ENCODE measurements at regions not wholly inside any gene's neighbourhood (a gene's known extent, or its start where the extent isn't known, plus 50 kb on each side); places are given as distances from the start of the nearest gene placed in this dataset.

DNA sequence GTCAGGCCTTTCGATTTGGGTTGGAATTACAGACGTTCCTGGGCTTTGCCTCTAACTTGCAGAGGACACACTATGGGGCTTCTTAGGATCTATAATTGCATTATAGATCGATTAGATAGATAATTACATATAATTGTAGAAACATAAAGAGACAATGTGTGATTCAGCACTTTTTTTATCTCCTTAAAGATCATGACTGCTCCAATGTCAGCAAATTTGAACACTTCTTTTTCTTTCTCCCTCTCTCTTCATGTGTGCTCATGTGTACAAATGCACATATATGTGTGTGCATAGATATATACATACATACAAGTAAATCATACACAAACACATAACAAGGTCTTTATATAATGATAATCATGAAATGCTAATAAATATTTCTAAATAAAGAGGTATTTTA, 1261.2 kb upstream of the SLC39A10 start:
- Histone ChIP-seq H3K18ac (ENCODE audit: extremely low read depth, low read length) (no peak overlapping the region), H3K14ac (ENCODE audit: insufficient read length) (no peak overlapping the region), H3K4me2 (ENCODE audit: insufficient read depth in 1 of 2, low read depth in 2 of 2, low read length in 2 of 2) (no peak overlapping the region), H2BK15ac (ENCODE audit: low read length) (no peak overlapping the region), H3K27me3 (replicated peaks in 1 of 4; ENCODE audit: control insufficient read depth in 3 of 4, extremely low read depth in 1 of 4, insufficient read depth in 3 of 4, low read length in 3 of 4) (no peaks in the 10 kb centered on the region), H2AK5ac (ENCODE audit: low read depth, low read length) (no peak overlapping the region), H3K4me3 (ENCODE audit: extremely low read depth in 1 of 4, insufficient read depth in 2 of 4, low read depth in 3 of 4, low read length in 4 of 4) (no peak overlapping the region), H3K36me3 (ENCODE audit: control insufficient read depth in 2 of 4, insufficient read depth in 4 of 4, low read length in 3 of 4) (no peaks in the 10 kb centered on the region), H2BK20ac (ENCODE audit: low read length) (no peak overlapping the region), H3K4me1 (replicated peaks in 1 of 4; ENCODE audit: control insufficient read depth in 3 of 4, insufficient read depth in 4 of 4, low read length in 3 of 4) (no peaks in the 10 kb centered on the region), H3K23ac (ENCODE audit: insufficient read length) (no peak overlapping the region), H3K4ac (replicated peaks; ENCODE audit: insufficient read length, low read depth, low read length) (no peak overlapping the region), H3K9ac (replicated peaks in 1 of 4; ENCODE audit: extremely low read depth in 1 of 4, low read depth in 3 of 4, low read length in 3 of 4) (no peak overlapping the region), H2BK120ac (replicated peaks; ENCODE audit: low read depth, low read length) (no peak overlapping the region), H4K8ac (ENCODE audit: extremely low read depth, insufficient read depth, low read length) (no peak overlapping the region), H2BK12ac (ENCODE audit: low read depth, low read length) (no peak overlapping the region), H3K79me1 (ENCODE audit: low read depth, low read length) (no peaks in the 10 kb centered on the region), H3K9me3 (ENCODE audit: insufficient read depth in 2 of 2, low read depth in 1 of 2, low read length in 1 of 2) (no peaks in the 10 kb centered on the region), H3K79me2 (ENCODE audit: control insufficient read depth in 1 of 2, insufficient read depth in 2 of 2, low read length in 2 of 2) (no peaks in the 10 kb centered on the region), H2AFZ (ENCODE audit: low read length) (no peak overlapping the region), H3K23me2 (ENCODE audit: low read depth, low read length) (no peaks in the 10 kb centered on the region), H4K20me1 (replicated peaks in 1 of 2; ENCODE audit: control insufficient read depth in 1 of 2, insufficient read depth in 2 of 2, low read length in 2 of 2) (no peaks in the 10 kb centered on the region), H3K56ac (replicated peaks; ENCODE audit: insufficient read length, low read depth, low read length) (no peak overlapping the region), H3K27ac (ENCODE audit: low read depth, low read length) (no peak overlapping the region), H4K91ac (replicated peaks; ENCODE audit: insufficient read length, low read length) (no peak overlapping the region), H2BK5ac (ENCODE audit: low read depth, low read length) (no peak overlapping the region), H4K5ac (ENCODE audit: insufficient read length, low read depth, low read length) (no peak overlapping the region)
- POLR2A ChIA-PET (ENCODE audit: partially characterized antibody): no interaction called here
- no peak for FAIRE-seq
- DNase-seq (ENCODE audit: low read depth in 1 of 2, low spot score in 2 of 2): no peak
- 90% methylated on average over 3 of the region's 3 CpGs; no CpG with 5 or more reads in 1 of the 2 experiments for WGBS, 2 experiments (ENCODE audit: extremely low coverage in 1 of 2, insufficient coverage in 1 of 2, insufficient read length in 1 of 2, insufficient replicate concordance in 2 of 2, low coverage in 1 of 2, low lambda C conversion rate in 2 of 2, missing lambda C conversion rate in 1 of 2)
- CTCF ChIA-PET (ENCODE audit: partially characterized antibody): no interaction called here
- TF ChIP-seq CREB1 (IDR thresholded peaks at IDR 0.05): no peak
- TF ChIP-seq JUN (IDR thresholded peaks at IDR 0.05; ENCODE audit: low read depth, low read length): no peak
- no peak for TF ChIP-seq KDM1A (IDR thresholded peaks at IDR 0.05; ENCODE audit: borderline replicate concordance, low read length)
- no peak for TF ChIP-seq FOSL1 (IDR thresholded peaks at IDR 0.05; ENCODE audit: insufficient read depth, low read depth, low read length)
- no peak for TF ChIP-seq RAD21 (IDR thresholded peaks at IDR 0.05 in 1 of 2, conservative IDR thresholded peaks at IDR 0.05 in 1 of 2; ENCODE audit: low read depth in 2 of 2, low read length in 2 of 2)
- TF ChIP-seq TAF1 (IDR thresholded peaks at IDR 0.05; ENCODE audit: low read depth, low read length): no peak
- no peak for TF ChIP-seq SIRT6 (IDR thresholded peaks at IDR 0.05; ENCODE audit: low read length)
- TF ChIP-seq, protein P1, sequence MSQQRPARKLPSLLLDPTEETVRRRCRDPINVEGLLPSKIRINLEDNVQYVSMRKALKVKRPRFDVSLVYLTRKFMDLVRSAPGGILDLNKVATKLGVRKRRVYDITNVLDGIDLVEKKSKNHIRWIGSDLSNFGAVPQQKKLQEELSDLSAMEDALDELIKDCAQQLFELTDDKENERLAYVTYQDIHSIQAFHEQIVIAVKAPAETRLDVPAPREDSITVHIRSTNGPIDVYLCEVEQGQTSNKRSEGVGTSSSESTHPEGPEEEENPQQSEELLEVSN (IDR thresholded peaks at IDR 0.05): no peak
- TF ChIP-seq, protein P2, sequence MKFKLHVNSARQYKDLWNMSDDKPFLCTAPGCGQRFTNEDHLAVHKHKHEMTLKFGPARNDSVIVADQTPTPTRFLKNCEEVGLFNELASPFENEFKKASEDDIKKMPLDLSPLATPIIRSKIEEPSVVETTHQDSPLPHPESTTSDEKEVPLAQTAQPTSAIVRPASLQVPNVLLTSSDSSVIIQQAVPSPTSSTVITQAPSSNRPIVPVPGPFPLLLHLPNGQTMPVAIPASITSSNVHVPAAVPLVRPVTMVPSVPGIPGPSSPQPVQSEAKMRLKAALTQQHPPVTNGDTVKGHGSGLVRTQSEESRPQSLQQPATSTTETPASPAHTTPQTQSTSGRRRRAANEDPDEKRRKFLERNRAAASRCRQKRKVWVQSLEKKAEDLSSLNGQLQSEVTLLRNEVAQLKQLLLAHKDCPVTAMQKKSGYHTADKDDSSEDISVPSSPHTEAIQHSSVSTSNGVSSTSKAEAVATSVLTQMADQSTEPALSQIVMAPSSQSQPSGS (IDR thresholded peaks at IDR 0.05; ENCODE audit: low read length): no peak
- no peak for TF ChIP-seq NRF1 (IDR thresholded peaks at IDR 0.05; ENCODE audit: low read depth, low read length)
- TF ChIP-seq TCF12 (IDR thresholded peaks at IDR 0.05; ENCODE audit: low read depth, low read length): no peak
- TF ChIP-seq PHF8 (conservative IDR thresholded peaks at IDR 0.05; ENCODE audit: low read depth, low read length): no peak
- no peak for TF ChIP-seq RFX5 (IDR thresholded peaks at IDR 0.05; ENCODE audit: borderline replicate concordance, low read depth, low read length)
